HG03039 (cell line): ENCODE measurements at regions not wholly inside any gene's neighbourhood (a gene's known extent, or its start where the extent isn't known, plus 50 kb on each side); places are given as distances from the start of the nearest gene placed in this dataset.
"Not testable (repeated sequence)": the region's sequence is repeated elsewhere in the genome, so short reads cannot be mapped to it uniquely, and the experiment has no call there.

Experiments
- ATAC-seq: cut with Tn5 transposase; IDR thresholded peaks from one replicate; pipeline ENCODE4 v1.9.1; 2021; ENCODE audit warnings: mild to moderate bottlenecking, moderate library complexity; ENCODE audit not compliant: unreplicated experiment

DNA sequence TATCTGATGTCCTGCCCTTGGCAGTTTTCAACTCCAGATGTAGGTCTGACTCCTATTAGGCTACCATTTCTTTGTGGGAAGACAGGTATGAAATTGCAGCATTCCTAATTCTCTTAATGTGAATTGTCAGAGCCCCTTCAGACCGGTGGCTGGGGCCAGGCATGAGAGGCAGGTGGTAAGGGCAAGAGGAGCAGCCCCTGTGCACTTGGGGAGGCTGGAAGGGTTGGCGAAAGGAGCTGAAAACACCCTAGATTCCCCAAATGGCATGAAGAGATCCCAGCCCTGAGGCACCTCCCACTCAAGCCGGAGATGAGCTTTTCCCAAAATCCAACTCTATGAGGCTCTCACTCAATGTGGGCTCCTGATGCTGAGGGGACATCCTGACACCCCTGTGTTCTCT lies 453.2 kb downstream of the NR2F2 start:
- no peak for ATAC-seq

DNA sequence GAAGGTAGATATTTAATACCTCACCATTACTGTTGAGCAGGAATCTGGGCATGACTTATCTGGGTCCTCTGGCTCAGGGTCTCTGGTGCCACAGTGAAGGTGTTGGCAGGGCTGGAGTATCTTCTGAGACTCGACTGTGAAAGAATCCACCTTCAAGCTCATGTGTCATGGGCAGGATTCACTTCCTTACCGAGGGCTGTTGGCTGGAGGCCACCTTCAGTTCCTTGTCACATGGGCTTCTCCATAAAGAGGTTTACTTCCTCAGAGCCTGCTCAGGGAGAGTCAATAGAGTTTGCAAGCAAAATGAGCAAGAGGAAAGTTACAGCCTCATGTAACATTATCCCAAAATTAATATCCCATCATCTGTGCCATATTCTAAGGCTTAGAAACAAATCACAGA lies 459.5 kb downstream of the NR2F2 start:
- no peak for ATAC-seq

DNA sequence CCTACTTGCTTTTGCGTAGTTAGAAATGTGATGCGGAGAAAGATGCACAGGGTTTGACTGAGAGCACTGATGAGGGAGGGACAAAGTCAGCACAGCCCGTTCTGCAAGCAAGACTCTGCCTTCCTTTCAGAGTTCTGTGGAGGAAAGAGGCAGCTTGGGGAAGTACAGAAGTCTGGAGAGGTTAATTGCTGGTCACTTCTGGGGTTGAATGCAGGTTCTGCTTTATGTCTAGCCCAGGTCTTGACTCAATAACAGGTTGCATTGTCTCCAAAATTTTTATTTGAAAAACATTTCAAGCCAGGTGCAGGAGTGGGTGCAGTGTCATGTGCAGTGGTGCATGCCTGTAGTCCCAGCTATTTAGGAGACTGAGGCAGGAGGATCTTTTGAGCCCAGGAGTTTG lies 461.7 kb downstream of the NR2F2 start:
- ATAC-seq, result no peak

DNA sequence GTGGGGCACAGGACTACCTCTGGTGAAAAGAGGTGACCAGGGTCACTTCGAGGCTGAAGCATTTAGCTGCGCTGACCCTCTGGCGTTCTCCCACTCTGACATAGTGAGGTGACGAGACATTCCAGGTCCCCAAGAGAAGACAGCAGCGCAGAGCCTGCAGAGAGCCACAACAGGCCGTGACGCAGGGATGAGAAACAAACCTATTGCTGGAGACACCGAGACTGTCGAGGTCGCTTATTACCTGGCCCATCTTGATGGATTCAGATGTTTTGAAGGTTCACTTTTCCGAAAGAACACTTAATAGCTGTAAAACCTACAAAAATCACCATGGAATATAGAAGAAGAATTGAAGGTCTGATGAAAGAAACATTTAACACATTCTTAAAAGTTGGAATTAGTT lies 466.3 kb downstream of the NR2F2 start:
- ATAC-seq, result no peak

DNA sequence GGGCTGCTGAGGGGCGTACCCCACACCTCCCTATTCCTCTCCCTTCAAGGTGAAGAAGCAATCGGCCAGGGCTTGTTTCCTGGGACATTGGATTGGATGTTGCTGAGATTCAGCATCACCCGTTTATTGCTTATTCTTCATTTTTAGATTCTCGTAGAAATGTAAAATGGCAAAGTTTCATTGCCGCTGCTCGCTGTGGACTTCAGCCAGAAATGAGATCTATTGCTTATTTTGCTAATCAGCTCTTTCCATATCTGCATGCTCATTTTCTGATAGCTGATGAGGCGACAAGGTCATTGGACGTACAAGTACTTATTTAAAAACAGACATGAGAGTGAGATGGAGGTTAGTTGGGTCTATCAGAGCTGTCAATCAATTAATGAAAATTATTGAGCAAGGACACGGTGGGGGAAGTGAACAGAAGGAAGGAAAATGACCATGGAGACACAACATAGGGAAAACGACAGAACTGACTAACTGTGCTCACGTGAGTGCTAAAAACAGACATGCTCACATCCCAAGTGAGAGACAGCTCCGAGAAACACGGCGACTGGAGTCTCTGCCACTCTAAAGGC lies 471.2 kb downstream of the NR2F2 start:
- no peak for ATAC-seq

DNA sequence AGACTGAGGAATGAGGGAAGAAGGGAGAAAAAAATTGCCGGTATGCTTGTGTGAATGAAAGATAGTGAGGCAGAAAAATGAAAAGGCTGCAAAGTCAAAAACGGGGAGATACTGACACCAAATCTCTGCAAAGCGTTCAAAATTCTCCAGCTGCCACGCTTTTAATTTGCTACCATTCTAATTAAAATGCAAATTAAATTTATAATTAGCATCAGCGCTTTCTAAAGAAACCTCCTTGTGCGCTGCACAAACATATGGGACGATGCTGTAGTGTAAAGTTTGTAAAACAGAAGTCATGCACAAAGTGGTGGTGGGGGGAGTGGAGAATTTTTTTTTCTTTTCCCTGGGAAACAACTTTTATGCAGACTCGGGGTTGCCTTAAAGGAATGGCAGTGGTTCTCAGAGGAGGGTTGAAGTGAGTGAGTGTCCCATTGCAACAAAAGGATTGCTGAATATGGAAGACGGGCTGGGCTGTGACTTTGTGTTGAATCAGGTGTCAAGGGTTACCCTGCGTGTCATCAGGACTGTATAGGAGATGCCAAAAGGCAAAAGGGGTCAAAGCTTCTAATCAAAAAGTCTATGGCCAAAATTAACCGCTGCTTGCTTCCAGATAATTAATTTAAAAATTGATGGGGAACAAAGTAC lies 472.2 kb downstream of the NR2F2 start:
- no peak for ATAC-seq

DNA sequence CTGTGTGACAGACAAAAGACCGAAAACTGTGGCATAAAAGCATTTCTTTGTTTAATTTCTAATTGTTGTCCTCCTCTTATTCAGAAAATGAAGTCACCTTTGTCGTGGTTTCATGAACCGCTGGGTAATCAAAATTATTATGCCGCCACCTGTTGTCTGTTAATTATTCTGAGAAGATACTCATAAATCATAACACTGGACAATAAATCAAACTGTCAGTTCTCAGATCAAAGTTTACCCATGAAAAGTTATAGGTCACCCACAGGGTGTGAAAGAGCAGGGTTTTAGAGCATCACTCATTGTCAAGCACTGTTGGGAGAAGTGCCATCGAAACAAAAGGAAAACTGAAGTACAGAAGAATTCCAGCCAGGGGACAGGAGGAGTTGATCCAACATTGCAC lies 474.3 kb downstream of the NR2F2 start:
- ATAC-seq, result no peak

DNA sequence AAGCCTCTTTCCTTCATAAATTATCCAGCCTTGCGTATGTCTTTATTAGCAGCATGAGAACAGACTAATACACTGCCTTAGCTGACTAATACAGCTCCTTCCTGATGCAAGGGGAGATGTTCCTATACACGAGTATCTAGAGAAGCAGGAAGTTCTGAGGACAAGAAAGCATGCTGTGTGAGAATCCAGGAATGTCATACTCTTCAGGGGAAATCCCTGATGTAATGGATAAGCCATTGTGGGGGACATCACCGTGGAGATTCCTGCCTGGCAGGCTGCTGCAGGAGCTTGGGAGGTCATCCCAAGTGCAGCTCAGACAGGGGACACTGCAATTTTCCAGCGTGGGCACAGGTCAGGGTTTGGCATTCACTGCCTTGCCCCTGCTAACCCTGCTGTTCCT lies 476.9 kb downstream of the NR2F2 start:
- ATAC-seq, result no peak

DNA sequence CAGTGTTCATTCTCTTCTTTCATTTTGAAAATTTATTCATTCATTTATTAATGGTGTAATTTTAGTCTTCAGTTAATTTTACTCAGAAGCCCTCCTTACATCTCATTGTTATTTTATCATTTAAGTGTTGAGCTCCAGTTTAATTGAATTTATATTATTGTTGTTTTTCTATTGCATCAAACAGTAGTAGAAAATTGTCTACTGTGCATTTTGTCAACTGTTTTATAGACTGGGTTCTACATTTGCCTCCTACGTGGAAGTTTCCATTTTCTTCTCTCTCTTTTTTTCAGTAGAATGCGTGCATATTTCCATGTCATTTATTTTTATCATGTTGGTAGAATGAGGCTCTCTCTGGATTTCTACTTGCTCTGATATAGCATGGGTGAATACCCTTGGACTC lies 487.4 kb downstream of the NR2F2 start:
- no peak for ATAC-seq

DNA sequence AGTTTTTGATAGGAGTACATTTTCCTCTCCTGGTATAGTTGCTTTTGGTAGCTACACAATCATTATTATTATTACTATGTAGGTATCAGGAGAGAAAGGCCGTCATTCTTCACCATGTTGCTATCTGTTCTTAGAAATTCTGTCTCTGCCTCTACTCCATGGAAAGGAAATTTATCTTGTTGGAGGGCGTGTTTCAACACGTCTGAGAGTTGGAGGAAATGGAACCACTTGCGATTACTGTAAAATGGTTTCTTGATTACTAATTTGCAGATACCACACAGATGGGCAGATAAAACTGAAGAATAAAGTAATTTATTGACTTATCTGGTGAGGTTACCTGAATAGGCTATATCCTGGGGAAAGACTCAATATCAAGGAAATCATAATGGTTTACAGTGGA lies 488.4 kb downstream of the NR2F2 start:
- ATAC-seq, result no peak

DNA sequence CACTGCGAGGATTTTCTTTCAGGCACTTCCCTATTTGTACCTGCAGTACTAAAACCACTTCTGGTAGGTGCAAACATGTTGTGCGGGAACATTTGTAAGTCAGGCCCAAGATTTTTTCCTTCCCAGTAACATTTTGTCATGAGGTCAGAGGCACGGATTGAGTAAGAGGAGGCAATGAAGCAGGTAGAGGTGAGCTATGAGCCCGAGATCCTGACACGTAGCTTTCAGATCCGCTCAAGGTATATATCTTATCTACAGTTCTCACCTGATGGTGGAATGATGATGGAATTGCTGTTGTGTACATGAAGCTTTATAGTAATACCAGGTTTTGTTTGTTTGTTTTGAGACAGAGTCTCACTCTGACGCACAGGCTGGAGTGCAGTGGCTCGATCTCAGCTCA lies 497.5 kb downstream of the NR2F2 start:
- ATAC-seq, result no peak

DNA sequence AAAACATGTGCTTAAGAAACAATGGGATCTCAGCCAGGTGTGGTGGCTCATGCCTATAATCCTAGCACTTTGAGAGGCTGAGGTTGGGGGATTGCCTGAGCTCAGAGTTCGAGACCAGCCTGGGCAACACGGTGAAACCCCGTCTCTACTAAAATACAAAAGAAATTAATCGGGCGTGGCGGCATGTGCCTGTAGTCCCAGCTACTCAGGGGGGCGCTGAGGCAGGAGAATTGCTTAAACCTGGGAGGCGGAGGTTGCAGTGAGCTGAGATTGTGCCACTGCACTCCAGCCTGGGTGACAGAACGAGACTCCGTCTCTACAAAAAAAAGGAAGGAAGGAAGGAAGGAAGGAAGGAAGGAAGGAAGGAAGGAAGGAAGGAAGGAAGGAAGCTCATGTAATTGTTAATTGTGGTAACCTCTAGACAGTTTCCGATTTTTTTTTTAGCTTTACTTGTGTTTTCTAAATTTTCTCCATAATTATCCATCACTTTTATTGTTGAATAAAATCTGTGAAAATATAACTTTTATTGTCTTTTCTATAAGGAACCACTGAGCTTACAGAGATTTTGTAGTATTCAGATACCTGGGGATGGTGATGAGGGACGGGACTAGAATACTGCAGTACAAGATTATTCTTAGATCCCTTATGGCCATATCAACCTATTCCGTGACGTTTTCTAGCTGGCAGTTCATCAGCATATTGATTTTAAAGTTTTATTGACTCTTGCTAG lies 506.9 kb downstream of the NR2F2 start:
- no peak for ATAC-seq

DNA sequence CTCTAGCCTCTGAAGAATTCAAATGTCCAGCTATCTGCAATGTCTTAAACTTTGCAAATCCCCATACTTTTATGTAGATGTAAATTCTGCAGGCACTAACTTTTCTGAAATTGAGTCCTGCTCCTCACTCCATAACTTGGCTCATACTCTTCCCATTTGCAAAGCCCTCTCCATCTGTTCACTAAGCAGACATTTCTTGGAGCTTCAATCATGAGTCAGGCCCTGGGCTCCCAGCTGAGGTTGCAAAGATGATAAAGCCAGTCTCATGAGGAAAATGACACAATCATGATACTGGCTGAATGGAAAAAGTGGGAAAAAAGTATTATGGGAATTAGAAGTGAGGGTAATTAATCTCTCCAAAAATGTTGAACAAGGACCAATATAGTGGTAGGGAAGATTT lies 507.6 kb downstream of the NR2F2 start:
- no peak for ATAC-seq

DNA sequence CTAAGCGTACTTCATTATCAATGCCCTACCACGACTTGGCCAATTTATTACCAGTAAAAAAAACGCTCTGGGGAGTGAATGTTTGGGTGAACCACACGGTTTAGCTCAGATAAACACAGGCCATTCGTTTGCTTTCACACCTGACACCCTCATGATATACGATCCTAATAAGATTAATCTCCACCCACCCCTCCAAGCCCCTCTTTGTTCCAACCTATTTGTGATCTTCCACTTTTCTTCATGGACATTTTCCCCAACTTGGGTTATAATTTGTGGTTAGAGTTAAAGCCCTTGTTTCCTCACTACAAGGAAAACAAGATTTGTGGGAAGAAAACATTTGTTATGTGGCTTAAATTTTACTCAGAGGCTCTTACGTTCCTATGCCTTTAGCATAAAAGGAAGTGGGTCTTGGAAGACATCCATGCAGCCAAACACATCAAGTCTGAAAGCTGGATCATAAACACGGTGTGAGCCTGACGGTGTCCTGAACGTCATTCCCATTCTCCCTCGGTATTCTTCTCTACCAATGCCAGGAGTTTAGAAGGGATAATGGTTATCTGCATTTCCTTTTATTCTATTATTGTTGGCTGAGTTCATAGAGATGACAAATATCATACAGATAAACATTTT lies 518.9 kb downstream of the NR2F2 start:
- ATAC-seq, result no peak

DNA sequence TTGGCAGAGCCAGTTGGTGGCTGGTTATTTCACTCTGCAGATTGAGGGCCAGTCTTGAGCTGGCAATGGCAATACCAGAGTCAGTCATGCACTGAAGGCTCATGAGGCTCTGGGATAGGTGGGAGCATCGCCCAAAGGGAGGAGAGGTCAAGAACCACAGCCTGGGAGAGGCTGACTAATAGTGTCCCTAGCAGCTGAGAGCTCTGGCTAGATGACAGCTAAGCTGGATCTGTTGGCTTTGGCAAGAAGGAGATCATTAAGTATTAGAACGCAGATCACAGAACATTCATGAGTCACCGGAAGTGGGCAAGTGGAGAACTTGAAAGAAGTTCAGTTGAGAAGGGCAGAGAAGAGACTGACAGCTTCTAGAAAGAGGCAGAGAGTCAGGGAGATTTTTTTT lies 521.1 kb downstream of the NR2F2 start:
- no peak for ATAC-seq

DNA sequence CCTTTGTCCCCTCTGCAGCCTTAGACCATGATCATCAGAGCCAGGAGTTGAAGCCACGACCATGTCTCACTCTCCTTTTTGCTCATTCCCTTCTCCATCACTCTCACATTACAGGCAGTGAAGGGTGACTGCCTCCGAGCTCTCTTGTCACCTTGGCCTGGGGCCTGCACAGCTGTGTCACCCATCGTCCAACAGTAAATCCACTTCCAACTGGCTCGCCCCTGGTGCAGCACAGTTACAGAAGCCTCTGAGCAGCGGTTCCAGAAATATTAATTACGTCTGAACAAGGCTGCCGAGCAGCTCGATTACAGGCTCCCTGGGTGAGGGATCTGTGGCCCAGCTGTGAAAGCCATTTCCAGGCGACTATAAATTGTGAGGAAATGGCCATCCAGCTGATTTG lies 528.2 kb downstream of the NR2F2 start:
- ATAC-seq, result no peak

DNA sequence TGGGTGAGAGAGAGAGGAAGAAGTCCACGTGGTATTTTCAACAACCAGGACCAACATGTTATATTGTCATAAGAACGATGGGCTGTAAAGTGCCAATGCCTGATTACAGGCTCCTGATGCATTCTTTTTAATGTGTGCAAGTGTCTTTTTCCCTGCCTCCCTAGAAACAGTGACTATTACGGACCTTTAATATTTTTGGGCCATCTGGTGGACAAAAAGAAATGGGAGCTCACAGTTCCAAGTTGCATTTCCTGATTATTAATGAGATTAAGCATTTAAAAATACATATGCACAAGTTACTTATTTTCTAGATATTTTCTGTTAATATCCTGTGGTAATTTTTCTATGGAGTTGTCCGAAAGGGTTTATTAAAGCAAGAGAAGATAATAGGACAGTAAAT lies 530.2 kb downstream of the NR2F2 start:
- ATAC-seq, result no peak

DNA sequence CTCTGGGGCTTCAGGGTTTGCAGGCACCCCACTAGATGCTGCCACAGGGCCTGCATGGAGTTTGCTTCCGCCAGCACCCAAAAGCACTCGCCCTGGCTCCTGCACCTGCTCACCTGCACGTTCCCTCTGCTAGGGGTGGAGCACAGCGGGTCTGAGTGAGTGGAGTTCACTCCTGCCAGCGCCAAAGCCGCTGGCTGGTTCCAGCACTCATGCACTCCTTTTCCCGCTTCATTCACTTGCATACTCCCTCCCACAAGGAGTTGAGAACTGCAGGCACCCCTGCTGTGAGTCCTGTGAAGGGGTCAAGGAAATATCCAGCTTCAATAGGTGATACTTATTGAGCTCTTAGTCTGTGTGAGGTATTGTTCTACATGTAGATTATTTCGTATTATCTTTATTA lies 537.5 kb downstream of the NR2F2 start:
- ATAC-seq, result no peak

DNA sequence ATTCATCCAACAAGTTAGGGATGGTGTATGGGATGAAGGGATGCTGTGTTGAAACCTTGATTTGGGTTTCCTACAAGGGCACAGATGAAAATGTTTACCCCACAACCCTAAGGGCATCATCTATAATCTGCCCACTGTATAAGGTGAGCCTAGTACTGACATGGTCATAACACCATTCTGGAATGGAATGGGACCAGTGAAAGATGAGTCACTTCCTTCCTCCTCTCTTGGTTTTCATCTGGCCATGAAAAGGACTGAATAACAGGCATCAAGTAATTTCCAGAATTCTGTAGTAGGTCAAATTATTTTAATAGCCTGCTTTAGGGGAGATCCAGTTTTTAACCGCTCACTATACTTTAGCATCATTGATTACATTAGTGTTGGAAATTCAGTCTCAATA lies 538.6 kb downstream of the NR2F2 start:
- ATAC-seq, result no peak

DNA sequence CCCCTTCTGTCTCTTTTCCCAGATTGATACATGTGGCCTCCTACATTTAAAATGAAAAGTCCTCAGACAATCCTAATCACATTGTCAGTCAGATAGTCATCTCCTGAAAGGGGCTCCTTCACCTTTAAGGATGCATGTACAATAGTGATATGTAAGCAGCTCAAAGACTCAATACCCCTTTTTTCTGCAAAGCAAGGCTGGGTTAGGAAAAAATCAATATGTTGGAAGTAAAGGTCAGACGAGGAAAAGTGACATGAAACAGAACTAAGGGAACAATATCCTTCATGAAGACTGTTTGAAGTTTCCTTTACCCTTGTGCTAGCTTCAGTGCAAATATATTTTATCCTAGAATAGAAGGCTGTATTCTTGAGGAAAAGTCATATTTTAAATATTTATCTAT lies 539.3 kb downstream of the NR2F2 start:
- no peak for ATAC-seq

DNA sequence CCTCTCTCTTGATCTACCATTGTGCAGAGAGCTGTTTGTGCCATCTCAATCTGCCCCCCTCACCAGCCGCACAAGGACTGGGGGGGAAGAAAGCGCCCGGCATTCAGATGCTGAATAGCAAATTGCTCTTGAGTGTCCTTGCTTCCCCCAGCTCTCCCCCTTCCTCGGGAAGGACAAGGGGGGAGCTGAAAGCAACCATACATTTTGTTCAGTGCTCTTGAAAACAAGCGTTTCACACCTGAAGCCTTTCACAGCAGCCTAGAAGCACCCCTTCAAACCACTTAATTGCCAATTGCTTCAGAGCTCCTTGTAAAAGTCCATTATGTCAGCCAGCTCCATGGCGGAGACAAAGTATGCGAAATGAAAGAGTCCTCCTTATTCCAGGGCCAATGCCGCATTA lies 540.1 kb downstream of the NR2F2 start:
- no peak for ATAC-seq

DNA sequence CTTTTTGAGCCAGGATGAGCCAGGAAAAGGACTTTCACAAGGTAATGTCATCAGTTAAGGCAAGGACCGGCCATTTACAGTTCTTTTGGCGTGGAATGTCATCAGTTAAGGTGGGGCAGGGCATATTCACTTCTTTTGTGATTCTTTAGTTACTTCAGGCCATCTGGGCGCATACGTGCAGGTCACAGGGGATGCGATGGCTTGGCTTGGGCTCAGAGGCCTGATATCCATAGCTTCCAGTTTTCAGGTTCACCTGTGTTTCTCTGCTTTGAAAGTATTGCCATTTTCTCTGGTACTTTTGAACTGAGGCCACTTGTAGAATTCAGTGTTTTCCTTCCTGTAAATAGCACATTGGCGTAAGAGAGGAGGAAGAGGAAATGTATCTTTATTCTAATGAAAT lies 546.9 kb downstream of the NR2F2 start:
- ATAC-seq, result not testable (repeated sequence)
